ENCODE measurements at regions not wholly inside any gene's neighbourhood (a gene's known extent, or its start where the extent isn't known, plus 50 kb on each side); places are given as distances from the start of the nearest gene placed in this dataset.
"Not testable (repeated sequence)": the region's sequence is repeated elsewhere in the genome, so short reads cannot be mapped to it uniquely, and the experiment has no call there.

GRCh38 chr1:157367870-157368269 lies 184.4 kb downstream of the FCRL5 start:
- DNase-seq: no peak

- no peak for DNase-seq
Observed at GRCh38 chr1:157367091-157367739, 185.1 kb downstream of the FCRL5 start.

- no peak for DNase-seq
Observed at GRCh38 chr1:157364612-157365011, 187.7 kb downstream of the FCRL5 start.

- no peak for DNase-seq
Observed at GRCh38 chr1:157363660-157364140, 188.6 kb downstream of the FCRL5 start.

GRCh38 chr1:157360023-157360390 lies 192.3 kb downstream of the FCRL5 start:
- DNase-seq: no peak

GRCh38 chr1:157359314-157360022 lies 192.8 kb downstream of the FCRL5 start:
- DNase-seq: no peak

GRCh38 chr1:157357111-157357510 lies 195.2 kb downstream of the FCRL5 start:
- DNase-seq: no peak

GRCh38 chr1:157356601-157357000 lies 195.7 kb downstream of the FCRL5 start:
- no peak for DNase-seq

- DNase-seq: no peak
Observed at GRCh38 chr1:157353546-157353945, 198.8 kb downstream of the FCRL5 start.

GRCh38 chr1:157352817-157353408 lies 199.4 kb downstream of the FCRL5 start:
- DNase-seq: no peak

- no peak for DNase-seq
Observed at GRCh38 chr1:157352216-157352615, 200.1 kb downstream of the FCRL5 start.

GRCh38 chr1:157351800-157352199 lies 200.5 kb downstream of the FCRL5 start:
- not testable (repeated sequence) for DNase-seq

GRCh38 chr1:157348538-157349480 lies 203.5 kb downstream of the FCRL5 start:
- DNase-seq: no peak

- no peak for DNase-seq
Observed at GRCh38 chr1:157347506-157347905, 204.8 kb downstream of the FCRL5 start.

- not testable (repeated sequence) for DNase-seq
Observed at GRCh38 chr1:157337785-157338184, 199.6 kb upstream of the ETV3 start.

GRCh38 chr1:157335056-157335455 lies 196.9 kb upstream of the ETV3 start:
- no peak for DNase-seq

- no peak for DNase-seq
Observed at GRCh38 chr1:157334041-157334440, 195.8 kb upstream of the ETV3 start.

GRCh38 chr1:157330177-157330576 lies 192.0 kb upstream of the ETV3 start:
- not testable (repeated sequence) for DNase-seq

- DNase-seq: not testable (repeated sequence)
Observed at GRCh38 chr1:157328120-157328519, 189.9 kb upstream of the ETV3 start.

- DNase-seq: no peak
Observed at GRCh38 chr1:157326173-157326859, 188.1 kb upstream of the ETV3 start.

- DNase-seq: no peak
Observed at GRCh38 chr1:157325220-157325619, 187.0 kb upstream of the ETV3 start.

GRCh38 chr1:157321972-157322371 lies 183.8 kb upstream of the ETV3 start:
- DNase-seq: not testable (repeated sequence)

Data from activated CD8-positive, alpha-beta memory T cell treated with anti-CD3 and anti-CD28 coated beads, Interleukin-2, amount 50 U/mL, for 4 hours (primary cell).